ENCODE measurements at regions not wholly inside any gene's neighbourhood (a gene's known extent, or its start where the extent isn't known, plus 50 kb on each side); places are given as distances from the start of the nearest gene placed in this dataset.

DNA sequence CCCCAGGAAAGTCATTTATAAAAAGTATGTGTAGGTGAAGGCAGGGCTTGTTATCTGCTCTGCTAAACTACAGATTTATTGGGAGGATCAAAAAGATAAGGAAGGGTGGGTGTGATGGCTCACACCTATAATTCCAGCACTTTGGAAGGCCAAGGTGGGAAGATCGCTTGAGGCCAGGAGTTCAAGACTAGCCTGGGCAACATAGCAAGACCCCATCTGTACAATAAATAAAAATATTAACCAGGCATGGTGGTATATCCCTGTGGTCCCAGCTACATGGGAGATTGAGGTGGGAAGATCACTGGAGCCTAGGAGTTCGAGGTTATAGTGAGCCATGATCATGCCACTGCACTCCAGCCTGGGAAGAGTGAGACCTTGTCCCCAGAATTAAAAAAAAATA lies 86.4 kb downstream of the NENF start:
- TF ChIP-seq, protein P1, sequence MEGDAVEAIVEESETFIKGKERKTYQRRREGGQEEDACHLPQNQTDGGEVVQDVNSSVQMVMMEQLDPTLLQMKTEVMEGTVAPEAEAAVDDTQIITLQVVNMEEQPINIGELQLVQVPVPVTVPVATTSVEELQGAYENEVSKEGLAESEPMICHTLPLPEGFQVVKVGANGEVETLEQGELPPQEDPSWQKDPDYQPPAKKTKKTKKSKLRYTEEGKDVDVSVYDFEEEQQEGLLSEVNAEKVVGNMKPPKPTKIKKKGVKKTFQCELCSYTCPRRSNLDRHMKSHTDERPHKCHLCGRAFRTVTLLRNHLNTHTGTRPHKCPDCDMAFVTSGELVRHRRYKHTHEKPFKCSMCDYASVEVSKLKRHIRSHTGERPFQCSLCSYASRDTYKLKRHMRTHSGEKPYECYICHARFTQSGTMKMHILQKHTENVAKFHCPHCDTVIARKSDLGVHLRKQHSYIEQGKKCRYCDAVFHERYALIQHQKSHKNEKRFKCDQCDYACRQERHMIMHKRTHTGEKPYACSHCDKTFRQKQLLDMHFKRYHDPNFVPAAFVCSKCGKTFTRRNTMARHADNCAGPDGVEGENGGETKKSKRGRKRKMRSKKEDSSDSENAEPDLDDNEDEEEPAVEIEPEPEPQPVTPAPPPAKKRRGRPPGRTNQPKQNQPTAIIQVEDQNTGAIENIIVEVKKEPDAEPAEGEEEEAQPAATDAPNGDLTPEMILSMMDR (IDR thresholded peaks at IDR 0.05; ENCODE audit: control extremely low read depth, extremely low read depth), result no peak

DNA sequence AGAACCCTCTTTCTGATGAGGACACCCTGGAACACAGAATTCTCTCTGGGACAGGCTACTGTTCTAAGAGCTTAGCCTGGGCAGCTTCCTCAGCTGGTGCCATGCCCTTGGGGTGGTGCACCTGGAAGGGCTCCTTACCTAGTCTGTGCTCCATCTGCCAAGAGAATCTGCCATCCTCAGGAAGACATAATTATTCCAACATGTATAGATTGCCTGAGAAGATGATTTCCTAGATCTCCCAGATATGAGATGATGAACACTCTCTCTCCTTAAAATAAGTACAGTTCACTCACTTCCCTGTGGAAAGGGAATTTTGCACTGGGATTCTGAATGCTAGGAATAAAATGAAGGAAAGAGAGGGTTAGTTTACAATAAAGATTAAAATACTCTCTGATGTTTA lies 87.6 kb downstream of the NENF start:
- ATAC-seq (ENCODE audit: insufficient read depth, low FRiP score), result no peak
- H3K27ac ChIP-seq (ENCODE audit: low read depth in 1 of 2, low read length in 1 of 2), result no peak overlapping the region
- peaks cover 0 to 16% (median under 1%) of the 10 kb centered on the region in 3 donors for H3K27me3 ChIP-seq (ENCODE audit: control insufficient read depth in 3 of 3, insufficient read depth in 3 of 3, low read length in 2 of 3)
- no peak overlapping the region for H3K4me3 ChIP-seq
- no peak overlapping the region for H3K9ac ChIP-seq (ENCODE audit: insufficient read depth in 1 of 2, low read length in 2 of 2)
- DNase-seq, result no peak
- TF ChIP-seq, protein P1 (IDR thresholded peaks at IDR 0.05; ENCODE audit: control extremely low read depth, extremely low read depth), result no peak
- peaks cover 0 to 7% (median 0%) of the 10 kb centered on the region in 5 donors for H3K4me1 ChIP-seq (ENCODE audit: control insufficient read depth in 5 of 5, insufficient read depth in 5 of 5, low read length in 5 of 5)
- H3K36me3 ChIP-seq (ENCODE audit: control insufficient read depth in 4 of 4, insufficient read depth in 4 of 4, low read length in 4 of 4), result no peaks in the 10 kb centered on the region
- H3K9me3 ChIP-seq (ENCODE audit: control insufficient read depth in 4 of 4, insufficient read depth in 3 of 4, low read length in 3 of 4), result no peaks in the 10 kb centered on the region

More for the DNA sequence above, 86.4 kb downstream of the NENF start:
- Histone ChIP-seq H3K4me1 (ENCODE audit: control insufficient read depth in 5 of 5, insufficient read depth in 5 of 5, low read length in 5 of 5) (peaks cover 0 to 10% (median 4%) of the 10 kb centered on the region in 5 donors), H3K4me3 (no peak overlapping the region), H3K27me3 (ENCODE audit: control insufficient read depth in 3 of 3, insufficient read depth in 3 of 3, low read length in 2 of 3) (peaks cover 0 to 16% (median 3%) of the 10 kb centered on the region in 3 donors), H3K9ac (ENCODE audit: insufficient read depth in 1 of 2, low read length in 2 of 2) (no peak overlapping the region), H3K27ac (ENCODE audit: low read depth in 1 of 2, low read length in 1 of 2) (peak overlapping the region in 1 of 2 donors; percentile 59), H3K9me3 (ENCODE audit: control insufficient read depth in 4 of 4, insufficient read depth in 3 of 4, low read length in 3 of 4) (no peaks in the 10 kb centered on the region), H3K36me3 (ENCODE audit: control insufficient read depth in 4 of 4, insufficient read depth in 4 of 4, low read length in 4 of 4) (no peaks in the 10 kb centered on the region)
- no peak for DNase-seq
- ATAC-seq (ENCODE audit: insufficient read depth, low FRiP score), result no peak
- 94 to 95% methylated on average over 2 of the region's 2 CpGs for WGBS, 2 donors

DNA sequence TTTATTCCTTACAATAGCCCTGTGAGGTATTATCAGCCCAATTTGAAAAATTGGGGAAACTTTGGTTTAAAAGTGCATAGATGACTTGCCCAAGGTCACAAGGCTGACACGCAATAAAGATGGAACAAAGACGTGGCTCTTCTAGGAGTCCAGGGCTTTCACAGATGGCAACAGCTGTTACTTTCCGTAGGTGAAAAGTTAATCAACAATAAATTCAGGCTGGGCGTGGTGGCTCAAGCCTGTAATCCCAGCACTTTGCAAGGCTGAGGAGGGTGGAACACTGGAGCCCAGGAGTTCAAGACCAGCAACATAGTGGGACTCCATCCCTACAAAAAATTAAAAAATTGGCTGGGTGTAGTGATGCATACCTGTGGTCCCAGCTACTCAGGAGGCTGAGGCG lies 87.8 kb upstream of the ATF3 start:
- no peak overlapping the region for H3K4me3 ChIP-seq
- TF ChIP-seq, protein P1 (IDR thresholded peaks at IDR 0.05; ENCODE audit: control extremely low read depth, extremely low read depth), result no peak
- 88 to 92% methylated on average over 5 of the region's 5 CpGs for WGBS, 2 donors
- H3K9me3 ChIP-seq (ENCODE audit: control insufficient read depth in 4 of 4, insufficient read depth in 3 of 4, low read length in 3 of 4), result no peaks in the 10 kb centered on the region
- H3K36me3 ChIP-seq (ENCODE audit: control insufficient read depth in 4 of 4, insufficient read depth in 4 of 4, low read length in 4 of 4), result no peaks in the 10 kb centered on the region
- H3K27ac ChIP-seq (ENCODE audit: low read depth in 1 of 2, low read length in 1 of 2), result no peak overlapping the region
- peaks cover 0 to 12% (median 0%) of the 10 kb centered on the region in 3 donors for H3K27me3 ChIP-seq (ENCODE audit: control insufficient read depth in 3 of 3, insufficient read depth in 3 of 3, low read length in 2 of 3)
- no peak overlapping the region for H3K9ac ChIP-seq (ENCODE audit: insufficient read depth in 1 of 2, low read length in 2 of 2)
- H3K4me1 ChIP-seq (ENCODE audit: control insufficient read depth in 5 of 5, insufficient read depth in 5 of 5, low read length in 5 of 5), result peaks cover 0 to 7% (median 0%) of the 10 kb centered on the region in 5 donors
- DNase-seq (no peak), ATAC-seq (ENCODE audit: insufficient read depth, low FRiP score) (no peak)

DNA sequence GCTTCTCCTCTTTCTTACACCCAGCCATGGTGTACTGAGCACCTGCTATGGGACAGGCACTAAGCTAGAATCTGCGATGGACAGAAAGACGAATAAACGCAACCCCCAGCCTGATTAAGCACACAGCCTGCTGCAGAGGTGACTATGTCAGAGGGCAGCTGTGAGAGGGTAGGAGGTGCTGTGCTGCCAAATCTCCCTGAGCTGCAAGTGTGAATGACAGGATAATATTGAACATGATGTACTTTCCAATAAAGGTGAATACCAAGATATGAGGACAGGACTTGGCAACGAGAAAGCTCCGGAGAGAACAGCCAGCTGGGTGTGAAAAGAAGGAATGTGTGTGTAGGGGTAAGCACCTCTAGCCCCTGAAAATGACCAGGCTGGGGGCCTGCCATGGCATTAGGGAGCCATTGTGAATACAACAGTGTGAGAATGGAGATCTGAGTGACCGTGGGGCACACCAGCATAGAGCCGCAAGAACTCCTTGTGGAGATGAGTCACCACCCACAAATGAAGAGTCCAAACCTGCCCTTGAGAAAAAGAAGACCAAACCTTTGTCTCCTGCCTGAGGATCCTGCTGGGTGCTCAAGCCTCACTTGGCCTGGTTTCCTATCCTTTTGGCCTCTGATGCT lies 83.0 kb upstream of the ATF3 start:
- ATAC-seq (ENCODE audit: insufficient read depth, low FRiP score) (no peak), DNase-seq (no peak)
- H3K9ac ChIP-seq (ENCODE audit: insufficient read depth in 1 of 2, low read length in 2 of 2), result no peak overlapping the region
- H3K4me3 ChIP-seq, result no peak overlapping the region
- peaks cover 0 to 6% (median 0%) of the 10 kb centered on the region in 3 donors for H3K27me3 ChIP-seq (ENCODE audit: control insufficient read depth in 3 of 3, insufficient read depth in 3 of 3, low read length in 2 of 3)
- H3K27ac ChIP-seq (ENCODE audit: low read depth in 1 of 2, low read length in 1 of 2), result peak overlapping the region in 1 of 2 donors; percentile 35
- no peaks in the 10 kb centered on the region for H3K36me3 ChIP-seq (ENCODE audit: control insufficient read depth in 4 of 4, insufficient read depth in 4 of 4, low read length in 4 of 4)
- H3K9me3 ChIP-seq (ENCODE audit: control insufficient read depth in 4 of 4, insufficient read depth in 3 of 4, low read length in 3 of 4), result no peaks in the 10 kb centered on the region
- no peaks in the 10 kb centered on the region for H3K4me1 ChIP-seq (ENCODE audit: control insufficient read depth in 5 of 5, insufficient read depth in 5 of 5, low read length in 5 of 5)
- TF ChIP-seq, protein P1 (IDR thresholded peaks at IDR 0.05; ENCODE audit: control extremely low read depth, extremely low read depth), result no peak
- 85 to 95% methylated on average over 7 of the region's 7 CpGs for whole genome bisulfite sequencing, 2 donors

Measured in lung (tissue), 11 donors.